Activated CD8-positive, alpha-beta T cell treated with anti-CD3 and anti-CD28 coated beads for 36 hours (primary cell): ENCODE measurements at regions not wholly inside any gene's neighbourhood (a gene's known extent, or its start where the extent isn't known, plus 50 kb on each side); places are given as distances from the start of the nearest gene placed in this dataset.

ENCODE experiments used
- ATAC-seq: fragments of 200-7000 bp; cut with Tn5 transposase; one replicate; pipeline ENCODE4 v1.10.0; 2021; ENCODE audit warnings: mild to moderate bottlenecking, moderate library complexity
- CTCF ChIA-PET: fragments of 350-600 bp; sonication (Branson Sonifier 250); formaldehyde crosslinking; loops from one replicate; lab custom pipeline; 2021; ENCODE audit warnings: antibody characterized with exemption; lab: Charles Lee
- POLR2A ChIA-PET: fragments of 350-600 bp; sonication (Branson Sonifier 250); formaldehyde crosslinking; loops from one replicate; lab custom pipeline; 2021; ENCODE audit warnings: antibody characterized with exemption; lab: Charles Lee
- DNase-seq: peaks from one replicate; pipeline ENCODE4 v3.0.0-alpha.2; 2020
- H3K27ac Mint-ChIP-seq: one replicate; pipeline ENCODE4 v1.8.0; 2021; ENCODE audit warnings: mild to moderate bottlenecking, mixed read lengths
- H3K27me3 Mint-ChIP-seq: one replicate; pipeline ENCODE4 v1.8.0; 2021; ENCODE audit warnings: mixed read lengths
- H3K36me3 Mint-ChIP-seq: one replicate; pipeline ENCODE4 v1.8.0; 2021; ENCODE audit warnings: low read depth, mixed read lengths
- H3K4me1 Mint-ChIP-seq: one replicate; pipeline ENCODE4 v1.8.0; 2021; ENCODE audit warnings: low read depth, mixed read lengths
- H3K4me3 Mint-ChIP-seq: one replicate; pipeline ENCODE4 v1.8.0; 2021; ENCODE audit warnings: mild to moderate bottlenecking, moderate library complexity, mixed read lengths
- H3K9me3 Mint-ChIP-seq: one replicate; pipeline ENCODE4 v1.8.0; 2021; ENCODE audit warnings: mixed read lengths
- CTCF ChIP-seq: fragments of 200-600 bp; IDR thresholded peaks from one replicate; pipeline ENCODE4 v1.8.0; 2022; ENCODE audit warnings: antibody characterized with exemption, mild to moderate bottlenecking
- intact Hi-C: fragments of 100-400 bp; cut with micrococcal nuclease; formaldehyde crosslinking; loops from one replicate; pipeline ENCODE4 v1.10.0; 2022

- peaks cover 2% of the 10 kb centered on the region for H3K36me3 Mint-ChIP-seq
- no peak for ATAC-seq
- ChIA-PET CTCF (no interaction called here), POLR2A (interaction anchor here (1.7 kb wide), 1 partner anchor 15 kb away, joined by 4 read pairs; no protein-coding TSS in a partner anchor)
- H3K4me3 Mint-ChIP-seq, result no peak overlapping the region
- intact Hi-C loops, result no loop called here
- TF ChIP-seq CTCF, result no peak
- H3K27ac Mint-ChIP-seq, result no peak overlapping the region
- H3K27me3 Mint-ChIP-seq, result no peaks in the 10 kb centered on the region
- peaks cover 1% of the 10 kb centered on the region for H3K9me3 Mint-ChIP-seq
- peaks cover 29% of the 10 kb centered on the region for H3K4me1 Mint-ChIP-seq
- DNase-seq, result no peak
Observed at GRCh38 chr12:46610754-46611153, 215.0 kb downstream of the SLC38A4 start.

- no peak overlapping the region for H3K4me3 Mint-ChIP-seq
Observed at GRCh38 chr12:46609674-46610073, 216.1 kb downstream of the SLC38A4 start.

GRCh38 chr12:46609273-46609623 lies 216.5 kb downstream of the SLC38A4 start:
- no peaks in the 10 kb centered on the region for H3K27me3 Mint-ChIP-seq
- peak overlapping the region; percentile 26 for H3K27ac Mint-ChIP-seq
- H3K9me3 Mint-ChIP-seq, result peaks cover 1% of the 10 kb centered on the region
- POLR2A ChIA-PET, result interaction anchor here (0.6 to 1.7 kb wide), 3 partner anchors 16 to 923 kb away, joined by 3 to 4 read pairs (median 4); no protein-coding TSS in a partner anchor
- peaks cover 29% of the 10 kb centered on the region for H3K4me1 Mint-ChIP-seq
- no peaks in the 10 kb centered on the region for H3K36me3 Mint-ChIP-seq
- CTCF ChIA-PET, result interaction anchor here (1.1 to 1.3 kb wide), 2 partner anchors 43 to 484 kb away, joined by 3 read pairs; no protein-coding TSS in a partner anchor
- no peak for TF ChIP-seq CTCF
- DNase-seq, result peak; percentile 8
- ATAC-seq, result peak; percentile 67
- intact Hi-C loops, result no loop called here
- H3K4me3 Mint-ChIP-seq, result no peak overlapping the region

More at GRCh38 chr12:46609674-46610073, 216.1 kb downstream of the SLC38A4 start:
- intact Hi-C loops, result no loop called here
- CTCF ChIA-PET, result interaction anchor here (1.1 to 1.3 kb wide), 2 partner anchors 43 to 485 kb away, joined by 3 read pairs; no protein-coding TSS in a partner anchor
- Mint-ChIP-seq H3K9me3 (peaks cover 1% of the 10 kb centered on the region), H3K27me3 (no peaks in the 10 kb centered on the region), H3K27ac (peak overlapping the region; percentile 26), H3K36me3 (peaks cover under 1% of the 10 kb centered on the region), H3K4me1 (peaks cover 29% of the 10 kb centered on the region)
- POLR2A ChIA-PET, result interaction anchor here (0.6 to 1.7 kb wide), 4 partner anchors 16 to 924 kb away, joined by 3 to 4 read pairs (median 4); no protein-coding TSS in a partner anchor
- TF ChIP-seq CTCF, result no peak
- DNase-seq (no peak), ATAC-seq (no peak)

- H3K9me3 Mint-ChIP-seq, result peaks cover 1% of the 10 kb centered on the region
- ChIA-PET POLR2A (interaction anchor here (0.6 to 1.7 kb wide), 3 partner anchors 17 to 237 kb away, joined by 3 to 4 read pairs (median 4); no protein-coding TSS in a partner anchor), CTCF (interaction anchor here (1.1 to 1.3 kb wide), 2 partner anchors 44 to 484 kb away, joined by 3 read pairs; no protein-coding TSS in a partner anchor)
- no peaks in the 10 kb centered on the region for H3K36me3 Mint-ChIP-seq
- no peak overlapping the region for H3K4me3 Mint-ChIP-seq
- DNase-seq (no peak), ATAC-seq (no peak)
- TF ChIP-seq CTCF, result no peak
- H3K4me1 Mint-ChIP-seq, result peaks cover 29% of the 10 kb centered on the region
- no peak overlapping the region for H3K27ac Mint-ChIP-seq
- no peaks in the 10 kb centered on the region for H3K27me3 Mint-ChIP-seq
- intact Hi-C loops, result no loop called here
Observed at GRCh38 chr12:46608431-46609272, 217.1 kb downstream of the SLC38A4 start.

GRCh38 chr12:46604684-46605083 lies 221.1 kb downstream of the SLC38A4 start:
- Mint-ChIP-seq H3K9me3 (peaks cover 20% of the 10 kb centered on the region), H3K27ac (no peak overlapping the region), H3K36me3 (peaks cover 15% of the 10 kb centered on the region), H3K4me3 (no peak overlapping the region), H3K27me3 (no peaks in the 10 kb centered on the region), H3K4me1 (peaks cover 17% of the 10 kb centered on the region)
- ChIA-PET POLR2A (interaction anchor here (1.0 kb wide), 1 partner anchor 240 kb away, joined by 3 read pairs; no protein-coding TSS in a partner anchor), CTCF (no interaction called here)
- ATAC-seq (no peak), DNase-seq (no peak)
- intact Hi-C loops, result no loop called here
- TF ChIP-seq CTCF, result no peak
